ENCODE measurements at regions not wholly inside any gene's neighbourhood (a gene's known extent, or its start where the extent isn't known, plus 50 kb on each side); places are given as distances from the start of the nearest gene placed in this dataset.

DNA sequence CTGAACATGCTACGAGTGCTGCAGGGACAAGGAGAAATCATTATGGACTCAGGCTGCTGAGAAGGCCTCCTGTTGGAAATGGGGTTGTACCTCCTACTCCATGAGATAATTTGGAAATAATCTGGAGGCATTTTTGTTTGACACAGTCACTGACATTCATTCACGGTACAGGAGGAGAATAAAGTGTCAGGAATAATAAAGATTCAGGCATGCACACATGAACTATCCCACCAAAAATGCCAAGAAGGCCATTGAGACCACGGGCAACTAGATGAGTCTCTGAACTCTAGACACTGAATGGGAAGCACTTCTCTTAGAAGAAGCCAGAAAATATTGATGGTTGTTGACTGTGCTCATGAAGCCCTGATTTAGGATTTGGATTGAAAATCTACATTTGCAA lies 220.9 kb upstream of the HABP2 start:
- no peak for DNase-seq

GRCh38 chr10:113333313-113333712 lies 219.5 kb upstream of the HABP2 start:
- no peak for DNase-seq

DNA sequence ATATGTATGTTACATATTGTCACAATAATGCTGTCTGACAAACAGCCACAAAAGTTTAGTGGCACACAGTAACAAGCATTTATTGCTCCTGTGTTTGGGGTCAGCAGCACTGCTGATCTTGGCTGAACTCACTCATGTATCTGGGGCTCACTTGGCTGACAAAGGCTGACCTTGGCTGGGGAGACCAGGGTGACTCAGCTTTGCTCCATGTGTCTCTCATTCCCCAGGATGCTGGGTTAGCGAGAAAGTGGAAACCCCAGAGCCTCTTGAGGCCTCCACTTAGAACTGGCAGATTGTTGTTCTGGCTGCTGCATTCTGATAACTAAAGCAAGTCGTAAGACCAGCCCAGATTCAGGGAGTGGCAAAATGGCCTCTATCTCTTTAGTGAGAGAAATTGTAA lies 217.3 kb upstream of the HABP2 start:
- DNase-seq: no peak

- DNase-seq: no peak
Observed at GRCh38 chr10:113336549-113337130, 216.2 kb upstream of the HABP2 start.

DNA sequence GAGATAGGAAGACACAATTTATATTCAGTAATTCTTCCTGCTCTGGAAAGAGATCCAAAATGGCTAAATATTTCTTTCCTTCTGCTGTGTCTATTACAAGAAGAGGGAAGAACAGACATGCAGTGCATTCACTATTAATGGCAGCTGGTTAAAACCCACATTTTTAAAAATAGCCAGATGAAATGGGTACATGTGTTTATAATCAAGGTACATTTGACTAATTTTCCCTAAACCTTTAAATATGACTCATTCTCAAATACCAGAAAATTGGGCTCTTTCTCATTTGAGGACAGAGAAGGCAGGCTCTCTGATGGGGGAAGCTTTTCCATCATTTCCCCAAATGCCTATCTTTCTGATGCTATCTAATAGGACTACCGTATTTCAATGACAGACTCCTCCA lies 215.7 kb upstream of the HABP2 start:
- DNase-seq: no peak

DNA sequence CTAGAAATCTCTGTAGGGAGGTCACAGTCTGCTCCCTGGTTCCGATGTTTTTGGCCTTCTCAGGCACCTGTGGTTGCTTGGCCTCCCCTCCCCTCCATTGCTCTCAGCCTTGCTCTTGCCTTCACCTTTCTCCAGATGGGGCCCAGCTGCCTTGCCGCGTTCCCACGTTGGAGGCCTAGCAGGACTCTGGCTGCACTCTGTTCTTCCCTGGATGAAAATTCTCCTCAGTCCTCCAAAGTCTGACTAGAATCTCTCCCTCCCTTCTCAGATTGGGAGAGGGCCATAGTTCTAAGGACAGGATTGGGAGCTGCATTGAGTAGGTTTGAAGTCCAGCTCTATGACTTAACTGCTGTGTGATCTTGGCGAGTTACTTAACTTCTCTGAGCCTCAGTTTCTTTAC lies 213.7 kb upstream of the HABP2 start:
- DNase-seq: no peak

DNA sequence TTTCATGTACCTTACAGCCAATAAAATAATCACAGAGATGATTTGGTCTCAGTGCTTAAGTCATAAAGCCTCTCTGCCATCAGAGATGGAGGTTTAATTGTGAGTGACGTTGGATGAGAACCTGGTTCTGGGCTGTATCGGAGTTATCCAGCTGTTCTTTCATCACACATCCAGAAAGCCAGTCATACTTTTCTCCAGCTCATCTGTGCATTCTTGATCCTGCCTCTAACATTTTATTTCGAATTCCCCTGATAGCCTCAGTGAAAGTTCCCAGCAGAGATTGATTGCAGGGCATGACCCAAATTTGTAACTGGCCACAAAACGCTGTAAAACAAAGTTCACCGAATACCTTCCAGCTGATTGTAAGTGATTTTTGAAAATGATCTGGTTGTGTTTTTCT lies 212.6 kb upstream of the HABP2 start:
- no peak for DNase-seq

DNA sequence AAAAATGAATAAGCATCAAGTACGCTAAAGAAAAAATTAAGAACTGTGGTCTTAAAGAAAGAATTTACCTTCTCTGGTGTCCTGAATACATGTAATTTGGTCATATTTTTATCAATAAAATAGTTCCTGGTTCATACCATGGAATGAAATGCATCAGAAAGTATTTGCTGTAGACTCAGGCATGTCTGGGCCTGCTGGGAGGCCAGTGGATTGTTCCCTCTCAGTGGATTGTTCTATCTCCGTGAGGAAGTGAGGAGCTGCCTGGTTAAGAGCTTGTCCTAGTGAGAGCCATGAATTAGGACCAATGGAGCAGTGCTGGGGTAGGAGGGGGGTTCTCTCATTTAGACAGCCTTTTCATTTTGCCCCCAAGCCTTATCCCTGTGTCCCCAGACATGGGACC lies 211.7 kb upstream of the HABP2 start:
- no peak for DNase-seq

DNA sequence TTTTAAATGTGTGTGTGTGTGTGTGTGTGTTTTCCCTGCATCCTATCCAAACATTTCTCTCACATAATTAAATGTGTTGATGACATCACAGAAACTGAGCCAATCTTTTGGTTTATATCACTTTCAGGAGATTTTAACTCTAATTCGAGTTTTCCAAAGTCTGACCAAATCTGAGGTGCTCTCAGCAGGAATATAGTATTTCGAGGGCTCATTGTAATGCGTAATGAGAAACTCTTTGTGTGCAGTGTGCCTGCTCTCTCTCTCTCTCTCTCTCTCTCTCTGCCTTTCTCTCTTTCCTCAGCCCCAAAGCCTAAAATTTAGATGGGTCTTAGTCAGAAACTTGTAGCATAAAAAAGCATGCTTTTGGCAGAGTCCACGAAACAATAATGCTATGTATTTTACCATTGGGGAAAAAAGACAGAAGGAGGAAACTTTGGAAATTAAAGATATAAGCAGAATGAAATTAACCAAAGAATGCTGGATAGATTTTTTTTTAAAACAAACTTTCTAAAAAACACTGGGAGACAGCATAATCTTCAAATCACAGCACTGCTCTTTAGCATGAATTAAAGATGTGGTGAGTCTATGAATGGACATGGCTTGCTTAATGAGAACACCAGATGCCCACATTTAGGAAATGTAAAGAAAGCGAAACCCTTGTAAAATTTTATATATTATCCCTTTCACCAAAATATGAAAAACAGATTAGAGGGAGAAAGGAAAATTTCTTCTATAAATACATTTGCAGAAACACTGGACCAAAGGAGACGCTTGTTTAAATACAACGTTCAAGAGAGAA lies 206.8 kb upstream of the HABP2 start:
- DNase-seq: no peak

DNA sequence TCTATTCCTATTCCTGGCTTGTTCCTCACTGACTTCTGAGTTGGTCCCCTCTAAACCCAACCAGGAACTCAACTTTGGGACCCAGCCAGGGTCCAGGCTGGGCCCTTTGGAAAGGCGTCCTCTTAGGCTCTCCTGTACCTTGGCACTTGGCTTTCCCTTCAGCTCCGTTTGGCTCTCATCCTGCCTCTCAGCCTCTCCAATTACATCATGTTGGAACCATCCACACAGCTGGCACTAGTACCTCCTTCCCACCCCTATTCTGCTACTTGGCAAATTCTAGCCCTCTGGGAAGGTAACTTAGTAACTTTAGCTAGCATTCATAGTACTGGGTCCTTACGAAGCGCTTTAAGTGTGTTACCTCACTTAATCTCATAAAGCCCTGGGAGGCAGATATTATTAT lies 205.3 kb upstream of the HABP2 start:
- DNase-seq: peak; percentile 39

DNA sequence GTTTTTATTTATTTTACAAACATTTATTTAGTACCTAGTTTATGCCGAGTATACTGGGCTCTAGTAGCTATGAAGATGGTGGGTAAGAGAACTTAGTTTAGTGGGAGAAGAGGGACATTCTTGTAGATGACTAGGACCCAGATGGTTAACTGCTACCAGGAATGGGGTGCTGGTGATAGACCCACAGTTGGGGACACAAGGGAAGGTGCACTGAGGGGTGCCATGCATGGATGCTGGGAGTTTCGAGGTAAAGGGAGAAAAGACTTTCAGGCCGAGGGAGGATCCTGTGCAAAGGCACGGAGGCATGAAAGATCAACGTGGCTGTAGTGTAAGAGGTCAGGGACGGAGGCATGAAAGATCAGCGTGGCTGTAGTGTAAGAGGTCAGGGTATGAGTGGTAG lies 204.2 kb upstream of the HABP2 start:
- no peak for DNase-seq

DNA sequence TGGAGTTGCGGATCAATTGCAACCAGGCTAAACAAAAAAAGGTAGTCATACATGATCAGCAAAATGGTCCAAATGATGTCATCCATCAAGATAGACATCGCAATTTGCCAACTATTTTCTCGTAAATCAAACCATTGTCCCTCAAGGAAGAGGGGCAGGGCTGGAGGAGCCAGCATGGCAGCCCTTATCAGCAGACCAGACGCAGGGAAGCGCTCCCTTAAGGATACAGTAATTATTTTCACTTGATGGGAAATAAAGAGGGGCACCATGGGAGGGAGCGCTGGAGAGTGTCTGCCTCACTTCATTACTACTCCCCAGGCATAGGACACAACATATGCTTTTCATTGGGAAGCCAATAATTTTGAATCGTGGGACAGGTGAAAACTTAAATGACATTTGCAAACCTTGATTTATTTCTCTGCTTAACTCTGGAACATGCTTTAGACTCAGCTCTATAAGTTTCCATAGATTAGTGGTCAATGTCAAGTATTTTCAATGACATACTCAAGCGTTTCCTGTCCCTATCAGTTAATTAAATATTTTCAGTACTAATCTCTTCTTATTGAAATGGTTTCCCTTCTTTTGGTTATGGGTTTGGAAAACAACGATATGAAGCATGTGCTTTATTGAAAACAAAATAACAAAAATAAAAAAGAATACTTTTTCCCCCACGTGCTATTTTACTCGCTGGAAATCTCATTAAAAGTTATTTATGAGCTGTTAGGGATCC lies 202.4 kb upstream of the HABP2 start:
- no peak for DNase-seq

- DNase-seq: no peak
Observed at GRCh38 chr10:113354711-113355110, 198.1 kb upstream of the HABP2 start.

DNA sequence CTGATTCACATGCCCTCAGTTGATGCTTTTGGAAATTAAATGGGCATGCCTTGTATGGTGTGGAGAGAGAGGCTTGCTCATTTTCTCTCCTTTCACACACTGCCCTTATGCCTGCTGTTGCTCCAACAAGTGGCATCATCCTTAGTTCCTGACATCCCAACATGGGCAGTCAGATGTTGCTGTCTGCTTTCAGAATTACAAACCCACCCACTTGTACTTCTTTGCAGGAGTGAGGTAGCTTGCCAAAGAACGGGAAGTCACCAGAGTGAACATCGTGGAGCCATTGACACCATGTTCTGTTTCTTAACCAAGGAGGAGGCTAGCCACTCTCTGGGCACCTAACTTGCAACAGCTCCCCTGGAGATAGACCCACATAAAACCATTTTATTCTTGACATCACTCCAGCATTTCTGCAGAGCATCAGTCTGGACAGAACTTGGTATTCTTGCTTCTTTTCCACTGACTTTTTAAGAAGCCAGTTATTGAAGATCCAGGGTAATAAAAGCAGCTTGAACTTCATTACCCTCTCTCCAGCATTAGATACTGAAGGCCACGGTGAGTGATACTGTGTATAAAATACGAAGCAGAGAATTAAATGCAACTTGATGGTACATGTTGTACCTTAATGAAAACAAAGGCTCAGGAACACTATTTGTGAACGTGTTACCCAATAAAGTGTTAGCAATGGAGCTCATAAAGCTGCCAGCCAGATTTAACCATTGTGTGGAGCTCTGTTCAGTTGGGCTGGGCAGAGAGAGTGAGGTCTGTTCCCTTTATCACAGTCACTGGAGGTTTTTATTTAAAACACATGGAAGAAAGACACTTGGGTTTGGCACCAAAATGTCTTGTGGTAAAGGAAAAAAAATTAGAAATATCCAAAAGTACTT lies 195.8 kb upstream of the HABP2 start:
- DNase-seq: no peak

DNA sequence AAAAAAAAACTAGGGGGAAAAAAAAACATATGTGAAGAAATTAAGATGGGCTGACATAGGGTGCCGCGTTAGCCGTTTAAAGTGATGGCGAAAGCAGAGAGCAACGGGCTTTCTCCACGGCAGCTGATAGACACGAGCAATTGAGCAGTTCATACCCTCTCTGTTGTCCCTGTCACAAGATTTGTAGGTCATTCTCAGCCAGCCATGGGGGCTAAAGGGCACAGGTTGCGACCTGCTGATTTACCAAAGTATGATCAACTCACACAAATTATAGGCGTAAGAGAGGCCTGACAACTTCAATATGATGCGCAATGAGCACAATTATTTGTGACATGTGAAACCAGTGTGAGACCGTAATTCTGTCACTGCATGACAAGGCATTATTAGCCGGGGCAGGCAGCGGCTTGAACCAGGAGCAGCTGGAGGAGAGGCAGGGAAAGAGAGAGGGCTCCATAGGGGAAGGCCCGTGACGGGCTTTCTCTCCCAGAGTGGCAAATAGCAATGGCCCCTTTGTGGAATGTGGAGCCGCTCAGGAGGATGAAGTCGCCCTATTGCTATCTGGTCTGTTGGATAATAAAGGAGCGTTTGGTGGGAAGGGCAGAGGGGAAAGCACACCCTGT lies 195.1 kb upstream of the HABP2 start:
- no peak for DNase-seq

GRCh38 chr10:113359655-113360054 lies 193.2 kb upstream of the HABP2 start:
- no peak for DNase-seq

- DNase-seq: no peak
Observed at GRCh38 chr10:113360870-113361269, 192.0 kb upstream of the HABP2 start.

DNA sequence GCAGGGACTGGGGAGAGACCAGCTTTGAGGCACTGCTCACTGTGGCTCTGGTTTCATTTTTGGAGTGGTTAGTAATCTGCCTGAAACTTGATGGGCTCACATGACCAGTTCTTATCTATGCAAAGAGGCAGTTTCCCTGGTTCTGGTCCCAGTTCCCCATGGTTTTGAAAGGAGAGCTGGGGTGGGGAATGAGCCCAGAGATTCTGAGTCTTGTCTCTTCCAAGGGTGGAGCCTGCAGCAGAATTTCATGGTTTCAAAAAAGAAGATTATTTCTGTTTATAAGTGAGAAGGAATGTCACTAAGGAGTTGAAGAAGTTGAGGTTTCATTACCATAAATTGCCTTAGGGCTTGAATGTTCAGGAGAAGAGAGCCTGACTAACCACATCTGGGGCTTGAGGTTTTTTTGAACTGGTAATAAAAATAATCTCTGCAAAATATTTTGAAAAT lies 190.2 kb upstream of the HABP2 start:
- DNase-seq: no peak

GRCh38 chr10:113364227-113364626 lies 188.6 kb upstream of the HABP2 start:
- DNase-seq: no peak

DNA sequence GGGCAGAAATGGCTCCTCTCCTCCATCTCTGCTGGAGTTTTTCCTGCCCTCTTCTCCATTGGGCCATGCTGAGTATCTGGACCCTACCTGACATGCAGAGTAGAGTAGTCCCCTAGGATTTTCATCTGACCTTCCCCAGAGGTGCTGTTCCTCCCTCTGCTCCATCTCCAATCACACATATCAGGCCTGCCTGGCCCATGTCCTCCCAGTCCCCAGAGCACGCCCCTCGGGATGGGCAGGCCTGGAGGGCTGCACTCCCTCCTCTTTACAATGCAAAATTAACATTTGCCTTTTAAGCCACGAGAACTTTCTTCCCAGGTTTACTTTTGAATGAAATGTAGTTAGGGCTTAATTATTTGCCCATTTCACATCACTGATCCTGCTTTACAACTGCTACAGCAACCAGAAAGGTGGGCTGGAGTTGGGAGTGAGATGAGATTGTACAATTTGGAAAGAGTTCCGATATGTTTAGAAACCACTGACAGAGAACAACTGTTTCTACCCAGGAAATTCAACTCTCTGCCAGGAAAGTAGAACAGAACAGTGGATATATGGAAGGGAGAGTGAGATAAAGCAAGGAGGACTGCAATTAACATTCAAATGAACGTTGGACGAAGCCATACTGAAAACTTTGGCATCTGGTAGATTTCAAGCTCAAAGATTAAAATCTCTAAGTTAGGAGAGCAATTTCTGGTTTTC lies 184.0 kb upstream of the HABP2 start:
- DNase-seq: no peak

DNA sequence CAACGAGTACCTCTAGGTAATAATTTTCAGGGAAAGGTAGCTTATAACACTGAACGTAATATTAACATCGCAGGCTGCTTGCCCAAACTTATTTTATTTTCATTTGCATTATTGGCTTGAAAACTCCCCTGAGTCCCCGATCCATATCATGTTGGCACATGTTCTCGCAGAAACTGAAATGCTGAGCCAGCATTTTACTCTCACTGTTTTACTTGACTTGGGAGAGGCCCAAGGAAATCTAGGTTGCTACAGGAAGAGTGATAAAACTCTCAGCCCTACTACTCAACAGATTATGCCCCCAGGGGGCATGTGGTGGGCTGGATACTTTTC lies 183.5 kb upstream of the HABP2 start:
- no peak for DNase-seq

DNA sequence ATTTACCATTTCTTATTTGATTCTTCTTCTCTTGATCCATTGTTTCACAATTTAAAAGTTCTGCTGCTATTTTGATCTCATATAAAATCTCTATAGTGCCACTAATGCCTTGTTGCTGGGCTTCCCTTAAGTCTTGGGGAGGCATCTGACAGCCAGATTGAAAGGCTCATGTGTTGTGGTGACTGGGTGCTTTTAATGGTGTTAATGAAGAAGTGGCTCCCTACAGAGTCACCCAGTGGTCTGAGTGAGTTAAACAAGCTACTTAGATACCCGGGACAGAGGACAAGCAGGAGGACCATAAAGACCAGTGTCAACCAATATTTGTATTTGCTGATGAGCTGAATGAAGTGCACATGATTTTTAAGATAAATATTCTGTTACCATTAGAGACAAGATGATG lies 176.4 kb upstream of the HABP2 start:
- no peak for DNase-seq

Measured in DMS 273 treated with DMSO at 0.1 percent for 48 hours (cell line).